ENCODE measurements at regions not wholly inside any gene's neighbourhood (a gene's known extent, or its start where the extent isn't known, plus 50 kb on each side); places are given as distances from the start of the nearest gene placed in this dataset.

GRCh38 chr4:38317041-38317674 lies 346.8 kb upstream of the KLF3 start:
- no peak for FAIRE-seq
- TF ChIP-seq POLR2A (IDR thresholded peaks at IDR 0.05; ENCODE audit: low read depth, low read length): no peak
- no peak for DNase-seq (ENCODE audit: insufficient read length, low spot score)

- DNase-seq (ENCODE audit: insufficient read length, low spot score) (peak; percentile 71), FAIRE-seq (no peak)
- TF ChIP-seq POLR2A (IDR thresholded peaks at IDR 0.05; ENCODE audit: low read depth, low read length): peak; percentile 30; the same call in 1 of the 2 replicates
Observed at GRCh38 chr4:38318737-38319455, 345.1 kb upstream of the KLF3 start.

DNA sequence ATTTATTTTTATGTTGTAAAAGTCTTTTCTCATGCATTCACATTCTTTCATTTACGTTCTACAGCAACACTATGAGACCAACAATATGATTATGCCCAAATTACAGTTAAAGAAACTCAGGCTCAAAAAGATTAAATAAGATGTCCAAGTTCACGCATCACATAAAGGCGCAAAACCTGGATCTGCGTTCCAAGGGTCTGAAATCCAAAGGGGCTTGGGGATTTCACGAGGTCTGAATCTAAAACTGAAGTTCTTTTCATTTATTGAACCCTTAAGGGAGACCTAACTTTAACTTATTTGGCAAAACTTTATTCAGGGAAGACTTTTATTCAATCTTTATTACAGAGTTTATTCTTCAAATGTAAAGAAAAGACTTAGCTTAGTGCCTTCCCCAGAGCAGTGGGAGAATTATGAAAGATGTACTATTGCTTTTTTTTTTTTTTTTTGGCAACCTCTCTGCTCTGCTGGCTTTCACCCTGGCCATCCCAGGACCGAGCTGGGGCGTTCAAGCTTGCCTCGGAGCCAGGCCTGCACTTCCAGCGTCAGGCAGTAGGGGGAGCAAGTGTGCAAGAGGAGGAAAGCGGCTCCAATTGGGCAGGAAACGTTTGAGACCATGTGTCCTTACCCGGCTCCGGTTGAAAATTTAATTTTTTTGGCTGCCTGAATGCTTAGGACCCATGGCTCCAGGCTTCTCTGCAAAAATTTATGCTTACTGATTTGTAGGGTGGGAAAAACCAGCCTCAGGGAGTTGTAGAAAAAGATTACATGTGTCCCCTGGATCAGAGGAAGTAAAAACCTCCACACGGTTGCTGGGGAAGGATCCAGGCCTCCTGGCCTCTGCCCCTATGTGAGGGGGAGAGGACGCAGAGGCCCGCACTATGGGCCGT lies 344.3 kb upstream of the KLF3 start:
- no peak for FAIRE-seq
- DNase-seq (ENCODE audit: insufficient read length, low spot score): peak; percentile 37

DNA sequence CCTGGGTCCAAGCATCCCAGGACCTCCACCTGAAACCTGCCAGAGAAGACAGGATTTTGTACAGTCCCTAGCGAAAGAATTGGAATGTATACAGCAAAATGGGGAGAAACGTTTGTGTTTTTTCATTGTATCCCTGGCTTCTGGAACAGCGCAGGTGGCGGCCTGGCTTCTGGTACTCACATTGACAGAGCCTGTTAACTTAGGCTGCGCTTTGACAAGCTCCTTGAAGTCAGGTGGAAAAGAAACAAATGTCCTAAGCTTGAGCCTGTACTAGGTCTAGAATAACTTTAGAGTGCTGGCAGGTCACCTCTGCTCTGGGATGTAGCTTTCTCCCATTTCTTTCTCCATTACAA lies 343.7 kb upstream of the KLF3 start:
- no peak for TF ChIP-seq POLR2A (IDR thresholded peaks at IDR 0.05; ENCODE audit: low read depth, low read length)
- no peak for DNase-seq (ENCODE audit: insufficient read length, low spot score)
- FAIRE-seq: no peak

More for the DNA sequence above, 344.3 kb upstream of the KLF3 start:
- TF ChIP-seq POLR2A (IDR thresholded peaks at IDR 0.05; ENCODE audit: low read depth, low read length): no peak

DNA sequence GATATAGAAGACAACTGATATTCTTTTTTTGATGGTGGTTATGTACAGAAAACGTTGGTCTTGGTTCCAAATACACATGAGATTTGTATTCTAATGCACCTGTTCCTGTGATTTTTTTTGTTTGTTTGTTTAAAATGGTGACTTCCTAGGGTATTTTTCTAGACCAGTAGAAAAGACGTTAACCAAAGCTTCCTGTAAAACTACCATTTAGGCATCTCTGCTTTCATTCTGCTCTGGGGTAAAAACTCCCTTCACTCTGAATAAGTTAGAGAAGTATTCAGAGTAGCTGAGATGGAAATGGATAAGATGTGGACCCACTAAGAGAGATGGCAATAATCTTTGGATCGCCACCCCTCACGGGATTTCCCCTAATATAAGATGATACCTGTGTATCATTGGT lies 343.2 kb upstream of the KLF3 start:
- DNase-seq (ENCODE audit: insufficient read length, low spot score) (no peak), FAIRE-seq (no peak)
- no peak for TF ChIP-seq POLR2A (IDR thresholded peaks at IDR 0.05; ENCODE audit: low read depth, low read length)

DNA sequence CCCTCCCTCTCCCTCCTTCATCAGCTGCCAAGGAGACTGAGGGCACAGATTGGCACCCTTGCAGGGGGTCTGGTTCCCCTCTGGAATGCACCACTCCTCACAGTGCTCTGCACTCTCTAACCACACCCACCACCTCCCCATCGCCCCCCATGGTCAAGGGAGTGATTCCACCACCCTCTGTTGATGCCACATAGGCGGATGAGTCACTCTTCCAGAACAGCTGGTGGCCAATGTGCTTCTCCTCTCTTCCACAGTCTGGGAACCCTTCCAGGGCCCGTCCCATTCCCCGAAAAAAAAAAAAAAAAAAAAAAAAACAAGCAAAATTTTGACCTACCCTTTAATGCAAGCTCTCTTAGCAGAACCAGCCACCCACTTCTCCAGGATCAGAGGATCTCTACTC lies 341.3 kb upstream of the KLF3 start:
- TF ChIP-seq POLR2A (IDR thresholded peaks at IDR 0.05; ENCODE audit: low read depth, low read length): no peak
- DNase-seq (ENCODE audit: insufficient read length, low spot score) (peak; percentile 47), FAIRE-seq (no peak)

- TF ChIP-seq POLR2A (IDR thresholded peaks at IDR 0.05; ENCODE audit: low read depth, low read length): 0 out of 2 replicates have a peak, but pooled peaks have one; percentile 19
- DNase-seq (ENCODE audit: insufficient read length, low spot score): no peak
- FAIRE-seq: no peak
Observed at GRCh38 chr4:38323141-38323641, 340.8 kb upstream of the KLF3 start.

DNA sequence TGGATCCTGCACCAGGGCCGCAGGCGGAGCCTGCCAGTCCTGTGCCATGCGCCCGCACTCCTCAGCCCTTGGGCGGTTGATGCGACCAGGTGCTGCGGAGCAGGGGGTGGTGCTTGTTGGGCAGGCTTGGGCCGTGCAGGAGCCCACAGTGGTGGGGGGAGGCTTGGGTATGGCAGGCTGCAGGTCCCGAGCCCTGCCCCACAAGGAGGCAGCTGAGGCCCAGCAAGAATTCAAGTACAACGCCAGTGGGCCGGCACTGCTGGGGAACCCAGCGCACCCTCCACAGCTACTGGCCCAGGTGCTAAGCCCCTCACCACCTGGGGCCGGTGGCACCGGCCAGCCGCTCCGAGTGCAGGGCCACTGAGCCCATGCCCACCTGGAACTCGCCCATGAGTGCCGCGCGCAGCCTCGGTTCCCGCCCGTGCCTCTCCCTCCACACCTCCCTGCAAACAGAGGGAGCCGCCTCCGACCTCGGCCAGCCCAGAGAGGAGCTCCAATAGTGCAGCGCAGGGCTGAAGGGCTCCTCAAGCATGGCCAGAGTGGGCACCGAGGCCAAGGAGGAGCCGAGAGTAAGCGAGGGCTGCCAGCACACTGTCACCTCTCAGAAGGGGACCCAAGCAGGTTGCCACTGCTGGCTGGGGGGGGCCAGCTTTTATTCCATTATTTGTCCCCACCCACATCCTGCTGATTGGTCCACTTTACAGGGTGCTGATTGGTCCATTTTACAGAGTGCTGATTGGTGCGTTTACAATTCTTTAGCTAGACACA lies 339.0 kb upstream of the KLF3 start:
- DNase-seq (ENCODE audit: insufficient read length, low spot score) (no peak), FAIRE-seq (no peak)
- TF ChIP-seq POLR2A (IDR thresholded peaks at IDR 0.05; ENCODE audit: low read depth, low read length): no peak

- DNase-seq (ENCODE audit: insufficient read length, low spot score): no peak
- FAIRE-seq: no peak
- no peak for TF ChIP-seq POLR2A (IDR thresholded peaks at IDR 0.05; ENCODE audit: low read depth, low read length)
Observed at GRCh38 chr4:38325629-38325913, 338.4 kb upstream of the KLF3 start.

- no peak for FAIRE-seq
- no peak for DNase-seq (ENCODE audit: insufficient read length, low spot score)
- TF ChIP-seq POLR2A (IDR thresholded peaks at IDR 0.05; ENCODE audit: low read depth, low read length): no peak
Observed at GRCh38 chr4:38326499-38326898, 337.5 kb upstream of the KLF3 start.

DNA sequence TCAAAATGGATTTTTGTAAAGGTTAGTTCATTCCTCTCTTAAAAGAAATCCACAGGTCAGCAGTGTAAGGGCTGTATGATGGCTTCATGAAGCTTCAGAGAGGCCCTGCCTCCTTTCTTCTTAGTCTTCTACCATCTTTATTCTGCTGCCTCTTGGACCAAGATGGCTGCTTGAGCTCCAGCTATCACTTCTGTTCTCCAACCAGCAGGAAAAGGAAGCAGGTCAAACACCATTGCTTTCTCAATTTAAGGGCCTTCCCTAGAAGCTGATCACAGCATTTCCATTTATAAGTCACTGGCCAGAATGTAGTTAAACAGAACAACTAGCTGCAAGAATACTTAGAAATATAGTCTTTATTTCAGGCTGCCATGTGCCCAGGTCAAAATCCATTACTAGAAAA lies 336.8 kb upstream of the KLF3 start:
- FAIRE-seq: no peak
- no peak for TF ChIP-seq POLR2A (IDR thresholded peaks at IDR 0.05; ENCODE audit: low read depth, low read length)
- DNase-seq (ENCODE audit: insufficient read length, low spot score): no peak

DNA sequence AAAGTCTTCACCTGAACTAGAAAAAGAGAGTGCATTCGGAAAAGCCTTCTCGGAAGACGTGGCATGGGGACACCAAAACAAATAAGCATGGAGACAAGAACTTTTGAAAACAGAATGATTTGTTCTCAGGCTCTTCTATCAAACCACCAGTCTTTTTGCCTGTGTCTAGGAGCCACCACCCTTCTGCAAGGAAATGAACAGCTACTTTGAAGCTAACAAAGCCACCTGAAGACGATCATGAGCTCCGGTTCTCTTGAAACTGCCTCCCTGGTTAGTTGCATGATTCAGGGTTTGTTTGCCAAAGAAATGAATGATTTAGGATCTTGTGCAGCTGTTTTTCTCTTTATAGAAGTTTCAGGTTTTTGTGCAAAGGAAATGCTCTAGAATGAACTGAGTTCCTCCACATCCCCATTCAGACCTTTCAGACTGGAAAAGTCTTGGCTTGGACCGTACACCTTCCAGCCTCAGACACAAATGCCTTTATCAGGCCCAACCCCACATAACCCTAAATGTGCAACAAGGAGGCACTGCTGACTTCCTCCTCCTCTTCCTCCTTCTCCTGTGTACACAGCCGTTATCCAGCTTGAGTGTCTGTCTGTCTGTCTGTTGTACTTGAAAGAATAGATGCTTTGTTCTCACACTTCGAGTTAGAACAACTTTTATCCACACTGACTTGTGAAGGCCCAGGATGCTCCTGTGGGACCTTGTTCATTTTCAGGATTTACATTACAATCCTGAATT lies 334.8 kb upstream of the KLF3 start:
- no peak for TF ChIP-seq POLR2A (IDR thresholded peaks at IDR 0.05; ENCODE audit: low read depth, low read length)
- DNase-seq (ENCODE audit: insufficient read length, low spot score) (no peak), FAIRE-seq (no peak)

GRCh38 chr4:38330321-38330720 lies 333.7 kb upstream of the KLF3 start:
- FAIRE-seq (no peak), DNase-seq (ENCODE audit: insufficient read length, low spot score) (no peak)
- TF ChIP-seq POLR2A (IDR thresholded peaks at IDR 0.05; ENCODE audit: low read depth, low read length): no peak

Measured in H54 (cell line).